ENCODE measurements at regions not wholly inside any gene's neighbourhood (a gene's known extent, or its start where the extent isn't known, plus 50 kb on each side); places are given as distances from the start of the nearest gene placed in this dataset.

DNA sequence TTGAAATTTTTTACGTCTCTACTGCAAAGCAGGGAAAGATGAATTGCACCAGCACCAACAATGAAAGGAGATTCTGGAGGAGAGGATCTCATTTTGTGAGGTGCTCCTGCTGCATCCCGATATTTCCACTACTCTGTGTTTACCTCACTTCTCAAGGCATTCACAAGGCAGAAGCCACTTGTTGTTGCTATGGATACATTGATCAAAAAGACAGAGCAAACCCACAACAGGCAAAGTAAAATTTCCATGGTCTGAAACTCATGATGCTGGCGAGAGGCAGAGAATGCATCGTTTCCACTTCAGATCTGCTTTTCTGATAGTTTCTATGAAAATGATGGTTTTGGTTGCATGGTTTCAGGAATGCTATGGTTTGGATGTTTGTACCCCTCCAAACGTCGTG, 323.3 kb downstream of the ASMT start (continued):
- TF ChIP-seq, protein P1, sequence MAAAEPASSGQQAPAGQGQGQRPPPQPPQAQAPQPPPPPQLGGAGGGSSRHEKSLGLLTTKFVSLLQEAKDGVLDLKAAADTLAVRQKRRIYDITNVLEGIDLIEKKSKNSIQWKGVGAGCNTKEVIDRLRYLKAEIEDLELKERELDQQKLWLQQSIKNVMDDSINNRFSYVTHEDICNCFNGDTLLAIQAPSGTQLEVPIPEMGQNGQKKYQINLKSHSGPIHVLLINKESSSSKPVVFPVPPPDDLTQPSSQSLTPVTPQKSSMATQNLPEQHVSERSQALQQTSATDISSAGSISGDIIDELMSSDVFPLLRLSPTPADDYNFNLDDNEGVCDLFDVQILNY (CRISPR knock-in tag; conservative IDR thresholded peaks at IDR 0.05): no peak
- no peak for TF ChIP-seq ZSCAN22 (CRISPR knock-in tag; IDR thresholded peaks at IDR 0.05)
- no peak for TF ChIP-seq ZNF142 (CRISPR knock-in tag; IDR thresholded peaks at IDR 0.05)

- DNase-seq (ENCODE audit: low spot score) (no peak), ATAC-seq (no peak), FAIRE-seq (no peak)
- no peak overlapping the region for H3K4me3 ChIP-seq (replicated peaks in 1 of 3; ENCODE audit: insufficient read depth in 1 of 3, low read depth in 2 of 3, low read length in 3 of 3)
- BruUV-seq (replicated peaks): no TSS peak
- no peak overlapping the region for H3K9ac ChIP-seq (ENCODE audit: insufficient read depth, low read depth, low read length)
- H3K79me2 ChIP-seq (ENCODE audit: insufficient read depth, low read length): no peaks in the 10 kb centered on the region
- intact Hi-C loops (cut with micrococcal nuclease; ENCODE audit: unreplicated experiment) (no loop called here), in situ Hi-C loops (cut with HindIII; ENCODE audit: extremely low pct_ligation_motif_present, low pct_unique_long_range_greater_than_20kb) (no loop called here)
- no peaks in the 10 kb centered on the region for H3K4me1 ChIP-seq (ENCODE audit: insufficient read depth, low read length)
- no peaks in the 10 kb centered on the region; a peak in 1 of 5 replicates for H3K27me3 ChIP-seq (ENCODE audit: control insufficient read depth in 1 of 2, insufficient read depth in 2 of 2, low read length in 2 of 2)
- H4K20me1 ChIP-seq (ENCODE audit: insufficient read depth, low read length): no peaks in the 10 kb centered on the region
- H3K4me2 ChIP-seq (ENCODE audit: low read depth, low read length): no peak overlapping the region
- no peak overlapping the region for H2AFZ ChIP-seq (ENCODE audit: low read length)
- H3K9me3 ChIP-seq (ENCODE audit: low read length): no peaks in the 10 kb centered on the region
- WGBS (ENCODE audit: low lambda C conversion rate): 54% methylated on average over 5 of the region's 6 CpGs
- H3K36me3 ChIP-seq (replicated peaks in 1 of 2; ENCODE audit: control insufficient read depth in 1 of 2, insufficient read depth in 2 of 2, low read length in 2 of 2): no peaks in the 10 kb centered on the region
- POLR2A ChIA-PET: no interaction called here
- CTCF ChIA-PET (ENCODE audit: low intra/inter-chr PET ratio, low total read pairs): no interaction called here
- H3K27ac ChIP-seq (ENCODE audit: extremely low read length, insufficient read depth, low read length): no peak overlapping the region
- TF ChIP-seq ELF3 (CRISPR knock-in tag; IDR thresholded peaks at IDR 0.05) (no peak), TFE3 (CRISPR knock-in tag; IDR thresholded peaks at IDR 0.05) (no peak), ZNF549 (CRISPR knock-in tag; IDR thresholded peaks at IDR 0.05) (no peak), JARID2 (CRISPR knock-in tag; IDR thresholded peaks at IDR 0.05; ENCODE audit: insufficient replicate concordance) (no peak), ZMAT5 (CRISPR knock-in tag; IDR thresholded peaks at IDR 0.05; ENCODE audit: borderline replicate concordance, low read depth) (no peak), ZFX (CRISPR knock-in tag; IDR thresholded peaks at IDR 0.05; ENCODE audit: low read depth) (no peak)
- TF ChIP-seq, protein P2, sequence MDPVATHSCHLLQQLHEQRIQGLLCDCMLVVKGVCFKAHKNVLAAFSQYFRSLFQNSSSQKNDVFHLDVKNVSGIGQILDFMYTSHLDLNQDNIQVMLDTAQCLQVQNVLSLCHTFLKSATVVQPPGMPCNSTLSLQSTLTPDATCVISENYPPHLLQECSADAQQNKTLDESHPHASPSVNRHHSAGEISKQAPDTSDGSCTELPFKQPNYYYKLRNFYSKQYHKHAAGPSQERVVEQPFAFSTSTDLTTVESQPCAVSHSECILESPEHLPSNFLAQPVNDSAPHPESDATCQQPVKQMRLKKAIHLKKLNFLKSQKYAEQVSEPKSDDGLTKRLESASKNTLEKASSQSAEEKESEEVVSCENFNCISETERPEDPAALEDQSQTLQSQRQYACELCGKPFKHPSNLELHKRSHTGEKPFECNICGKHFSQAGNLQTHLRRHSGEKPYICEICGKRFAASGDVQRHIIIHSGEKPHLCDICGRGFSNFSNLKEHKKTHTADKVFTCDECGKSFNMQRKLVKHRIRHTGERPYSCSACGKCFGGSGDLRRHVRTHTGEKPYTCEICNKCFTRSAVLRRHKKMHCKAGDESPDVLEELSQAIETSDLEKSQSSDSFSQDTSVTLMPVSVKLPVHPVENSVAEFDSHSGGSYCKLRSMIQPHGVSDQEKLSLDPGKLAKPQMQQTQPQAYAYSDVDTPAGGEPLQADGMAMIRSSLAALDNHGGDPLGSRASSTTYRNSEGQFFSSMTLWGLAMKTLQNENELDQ (CRISPR knock-in tag; IDR thresholded peaks at IDR 0.05; ENCODE audit: borderline replicate concordance): no peak
- TF ChIP-seq, protein P3, sequence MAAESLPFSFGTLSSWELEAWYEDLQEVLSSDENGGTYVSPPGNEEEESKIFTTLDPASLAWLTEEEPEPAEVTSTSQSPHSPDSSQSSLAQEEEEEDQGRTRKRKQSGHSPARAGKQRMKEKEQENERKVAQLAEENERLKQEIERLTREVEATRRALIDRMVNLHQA (CRISPR knock-in tag; IDR thresholded peaks at IDR 0.05): no peak
These were observed 326.5 kb downstream of the ASMT start for GRCh38 chrX:1941321-1941720.

Data from HepG2 (cell line).